ENCODE measurements at regions not wholly inside any gene's neighbourhood (a gene's known extent, or its start where the extent isn't known, plus 50 kb on each side); places are given as distances from the start of the nearest gene placed in this dataset.
"Not testable (repeated sequence)": the region's sequence is repeated elsewhere in the genome, so short reads cannot be mapped to it uniquely, and the experiment has no call there.

DNA sequence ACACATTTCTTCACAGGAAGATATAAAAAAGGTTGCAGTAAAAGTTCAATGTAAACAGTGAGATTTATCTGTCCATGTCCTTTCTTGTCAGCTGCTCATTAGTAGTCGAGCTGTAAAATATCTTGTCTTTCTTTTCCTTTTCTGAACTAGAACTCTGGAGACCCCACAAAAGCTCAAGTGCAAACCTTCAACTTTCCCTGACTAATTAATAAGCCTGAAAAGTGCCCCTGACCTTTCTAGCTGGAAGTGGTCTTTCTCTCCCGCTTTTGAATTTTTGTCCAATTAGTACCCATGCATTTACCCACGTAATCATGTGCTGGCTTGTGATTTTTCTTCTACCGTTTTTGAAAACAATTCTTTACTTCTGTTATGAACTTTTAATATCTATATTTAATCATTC lies 63.6 kb upstream of the EHBP1 start:
- DNase-seq (ENCODE audit: low read depth): no peak
- no peak overlapping the region for H3K4me3 ChIP-seq (ENCODE audit: low read depth, low read length)
- no peaks in the 10 kb centered on the region for H3K27me3 ChIP-seq (ENCODE audit: control insufficient read depth, insufficient read depth, low read length)
- TF ChIP-seq, protein P1, sequence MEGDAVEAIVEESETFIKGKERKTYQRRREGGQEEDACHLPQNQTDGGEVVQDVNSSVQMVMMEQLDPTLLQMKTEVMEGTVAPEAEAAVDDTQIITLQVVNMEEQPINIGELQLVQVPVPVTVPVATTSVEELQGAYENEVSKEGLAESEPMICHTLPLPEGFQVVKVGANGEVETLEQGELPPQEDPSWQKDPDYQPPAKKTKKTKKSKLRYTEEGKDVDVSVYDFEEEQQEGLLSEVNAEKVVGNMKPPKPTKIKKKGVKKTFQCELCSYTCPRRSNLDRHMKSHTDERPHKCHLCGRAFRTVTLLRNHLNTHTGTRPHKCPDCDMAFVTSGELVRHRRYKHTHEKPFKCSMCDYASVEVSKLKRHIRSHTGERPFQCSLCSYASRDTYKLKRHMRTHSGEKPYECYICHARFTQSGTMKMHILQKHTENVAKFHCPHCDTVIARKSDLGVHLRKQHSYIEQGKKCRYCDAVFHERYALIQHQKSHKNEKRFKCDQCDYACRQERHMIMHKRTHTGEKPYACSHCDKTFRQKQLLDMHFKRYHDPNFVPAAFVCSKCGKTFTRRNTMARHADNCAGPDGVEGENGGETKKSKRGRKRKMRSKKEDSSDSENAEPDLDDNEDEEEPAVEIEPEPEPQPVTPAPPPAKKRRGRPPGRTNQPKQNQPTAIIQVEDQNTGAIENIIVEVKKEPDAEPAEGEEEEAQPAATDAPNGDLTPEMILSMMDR (IDR thresholded peaks at IDR 0.05; ENCODE audit: insufficient read depth, low read length, poor library complexity, severe bottlenecking): no peak
- no peaks in the 10 kb centered on the region for H3K36me3 ChIP-seq (ENCODE audit: control insufficient read depth, insufficient read depth, low read length)

DNA sequence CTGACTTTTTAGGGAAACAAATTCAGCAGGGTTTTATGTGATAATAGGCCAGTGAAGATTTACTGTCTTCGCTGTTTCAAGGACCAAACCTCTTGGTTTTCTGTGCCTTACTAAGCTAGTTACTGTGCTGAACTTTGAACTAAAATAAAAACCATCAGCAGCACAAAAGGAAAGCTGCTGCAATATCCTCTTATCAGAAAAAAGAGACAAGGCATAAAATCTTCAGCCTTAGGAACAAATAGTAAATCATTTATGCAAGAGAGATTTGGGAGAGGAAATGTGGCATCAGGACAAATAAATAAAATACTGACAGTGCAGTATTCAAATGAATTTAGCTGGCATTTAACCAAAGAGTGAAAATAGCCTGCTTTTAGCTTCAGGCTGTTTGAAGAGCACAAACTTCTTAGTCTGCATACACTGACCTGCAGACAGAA lies 64.1 kb upstream of the EHBP1 start:
- no peak for DNase-seq (ENCODE audit: low read depth)
- H3K27me3 ChIP-seq (ENCODE audit: control insufficient read depth, insufficient read depth, low read length): no peaks in the 10 kb centered on the region
- no peaks in the 10 kb centered on the region for H3K36me3 ChIP-seq (ENCODE audit: control insufficient read depth, insufficient read depth, low read length)
- H3K4me3 ChIP-seq (ENCODE audit: low read depth, low read length): no peak overlapping the region
- TF ChIP-seq, protein P1 (IDR thresholded peaks at IDR 0.05; ENCODE audit: insufficient read depth, low read length, poor library complexity, severe bottlenecking): no peak

DNA sequence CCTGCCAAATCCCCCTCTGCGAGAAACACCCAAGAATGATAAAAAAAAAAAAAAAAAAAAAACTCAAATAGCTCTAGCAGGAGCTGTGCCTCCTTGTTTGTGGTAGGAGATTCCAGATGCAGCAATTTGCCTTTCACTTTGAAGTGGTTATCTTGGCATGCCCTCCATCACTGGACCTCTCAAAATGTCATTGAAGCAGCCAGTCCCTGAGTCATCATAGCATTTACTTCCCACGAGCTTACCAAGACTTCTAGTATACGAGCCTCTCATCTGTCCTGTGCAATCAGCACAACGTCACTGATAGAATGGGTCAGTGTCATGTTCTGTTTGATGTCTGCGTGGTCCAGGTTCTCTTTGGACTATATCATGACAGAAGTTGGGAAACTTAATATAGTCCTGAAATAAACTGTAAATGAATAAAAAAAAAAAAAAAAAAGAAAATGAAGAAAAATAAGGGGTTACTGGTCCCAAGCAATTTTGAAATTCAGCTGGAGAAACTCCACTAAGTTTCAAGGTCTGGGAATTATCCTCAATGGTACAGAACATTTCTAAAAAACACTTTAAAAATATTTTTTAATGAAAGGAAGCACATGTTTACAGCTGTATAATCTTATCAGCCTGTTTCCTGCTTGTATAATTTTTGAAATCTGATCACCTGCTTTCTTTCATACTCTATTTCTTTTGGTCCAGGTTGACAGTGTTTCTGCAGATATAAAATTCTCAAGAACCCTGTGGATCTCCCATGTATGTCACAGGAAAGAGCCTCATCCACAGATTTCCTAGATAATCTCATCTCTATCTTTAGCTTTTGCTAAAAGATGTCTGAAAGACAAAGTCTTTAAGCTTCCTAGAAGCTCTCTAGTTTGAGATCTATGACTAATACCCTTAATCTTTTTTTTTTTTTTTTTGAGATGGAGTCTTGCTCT lies 74.1 kb upstream of the EHBP1 start:
- Histone ChIP-seq H3K4me3 (ENCODE audit: low read depth, low read length) (no peak overlapping the region), H3K27me3 (ENCODE audit: control insufficient read depth, insufficient read depth, low read length) (no peaks in the 10 kb centered on the region), H3K36me3 (ENCODE audit: control insufficient read depth, insufficient read depth, low read length) (no peaks in the 10 kb centered on the region)
- DNase-seq (ENCODE audit: low read depth): no peak
- TF ChIP-seq, protein P1 (IDR thresholded peaks at IDR 0.05; ENCODE audit: insufficient read depth, low read length, poor library complexity, severe bottlenecking): no peak

DNA sequence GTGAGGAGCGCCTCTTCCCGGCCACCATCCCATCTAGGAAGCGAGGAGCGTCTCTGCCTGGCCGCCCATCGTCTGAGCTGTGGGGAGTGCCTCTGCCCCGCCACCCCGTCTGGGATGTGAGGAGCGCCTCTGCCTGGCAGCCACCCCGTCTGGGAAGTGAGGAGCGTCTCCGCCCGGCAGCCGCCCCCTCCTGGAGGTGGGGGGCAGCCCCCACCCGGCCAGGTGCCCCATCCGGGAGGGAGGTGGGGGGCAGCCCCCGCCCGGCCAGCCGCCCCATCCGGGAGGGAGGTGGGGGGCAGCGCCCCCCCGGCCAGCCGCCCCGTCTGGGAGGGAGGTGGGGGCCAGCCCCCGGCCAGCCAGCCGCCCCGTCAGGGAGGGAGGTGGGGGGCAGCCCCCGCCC lies 75.3 kb upstream of the EHBP1 start:
- not testable (repeated sequence) for H3K4me3 ChIP-seq (ENCODE audit: low read depth, low read length); H3K27me3 ChIP-seq (ENCODE audit: control insufficient read depth, insufficient read depth, low read length); DNase-seq (ENCODE audit: low read depth); H3K36me3 ChIP-seq (ENCODE audit: control insufficient read depth, insufficient read depth, low read length)

DNA sequence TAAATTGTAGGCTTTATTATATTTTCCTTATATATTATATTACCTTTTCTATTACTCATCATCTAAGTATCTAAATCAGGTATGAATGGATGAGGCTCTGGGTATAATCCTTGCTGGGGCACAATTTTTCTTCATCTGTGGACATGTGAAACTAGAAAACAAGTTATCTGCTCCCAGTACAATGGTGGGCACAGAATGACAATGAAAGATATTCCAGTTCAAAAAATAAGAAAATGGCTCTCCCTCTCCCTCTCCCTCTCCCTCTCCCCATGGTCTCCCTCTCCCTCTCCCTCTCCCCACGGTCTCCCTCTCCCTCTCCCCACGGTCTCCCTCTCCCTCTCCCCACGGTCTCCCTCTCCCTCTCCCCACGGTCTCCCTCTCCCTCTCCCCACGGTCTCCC lies 76.2 kb upstream of the EHBP1 start:
- not testable (repeated sequence) for H3K4me3 ChIP-seq (ENCODE audit: low read depth, low read length); H3K36me3 ChIP-seq (ENCODE audit: control insufficient read depth, insufficient read depth, low read length); H3K27me3 ChIP-seq (ENCODE audit: control insufficient read depth, insufficient read depth, low read length); DNase-seq (ENCODE audit: low read depth)

DNA sequence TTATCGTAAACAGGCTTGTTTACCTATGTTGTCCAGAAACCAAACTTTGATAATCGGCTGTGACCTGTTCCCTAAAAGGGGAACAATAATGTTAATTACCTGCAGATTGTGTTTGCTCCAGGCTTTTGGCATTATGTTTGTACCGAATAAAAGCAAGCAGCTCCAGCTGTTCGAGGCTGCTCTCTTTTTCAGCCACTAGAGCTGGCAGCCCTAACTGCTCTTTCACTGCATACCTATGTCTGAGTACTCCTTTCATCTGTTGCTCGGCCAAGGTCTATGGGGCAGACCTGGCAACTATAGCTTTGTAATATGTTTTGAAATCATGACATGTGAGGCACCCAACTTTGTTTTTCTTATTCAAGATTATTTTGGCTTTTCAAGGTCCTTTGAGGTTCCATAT lies 77.8 kb upstream of the EHBP1 start:
- no peaks in the 10 kb centered on the region for H3K36me3 ChIP-seq (ENCODE audit: control insufficient read depth, insufficient read depth, low read length)
- DNase-seq (ENCODE audit: low read depth): no peak
- H3K27me3 ChIP-seq (ENCODE audit: control insufficient read depth, insufficient read depth, low read length): no peaks in the 10 kb centered on the region
- TF ChIP-seq, protein P1 (IDR thresholded peaks at IDR 0.05; ENCODE audit: insufficient read depth, low read length, poor library complexity, severe bottlenecking): no peak
- no peak overlapping the region for H3K4me3 ChIP-seq (ENCODE audit: low read depth, low read length)

DNA sequence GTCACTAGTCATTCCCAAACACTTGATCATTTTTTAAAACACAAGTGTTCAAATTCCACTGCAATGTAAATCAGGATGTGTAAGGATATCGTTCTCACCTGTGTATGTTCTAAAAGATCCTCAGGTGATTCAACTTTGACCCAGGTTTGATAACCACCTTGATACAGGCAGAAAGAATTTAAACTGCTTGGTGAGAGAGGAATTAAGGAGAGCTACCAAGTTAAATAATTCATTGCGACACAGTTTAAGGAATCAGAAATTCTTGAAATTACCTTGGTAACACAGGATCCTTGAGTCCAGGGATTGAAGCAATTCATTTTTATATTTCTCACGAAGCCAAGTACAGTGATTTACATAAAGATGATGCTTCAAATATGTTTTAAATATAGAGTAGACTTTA lies 80.7 kb upstream of the EHBP1 start:
- TF ChIP-seq, protein P1 (IDR thresholded peaks at IDR 0.05; ENCODE audit: insufficient read depth, low read length, poor library complexity, severe bottlenecking): no peak
- no peaks in the 10 kb centered on the region for H3K36me3 ChIP-seq (ENCODE audit: control insufficient read depth, insufficient read depth, low read length)
- DNase-seq (ENCODE audit: low read depth): no peak
- H3K4me3 ChIP-seq (ENCODE audit: low read depth, low read length): no peak overlapping the region
- no peaks in the 10 kb centered on the region for H3K27me3 ChIP-seq (ENCODE audit: control insufficient read depth, insufficient read depth, low read length)

DNA sequence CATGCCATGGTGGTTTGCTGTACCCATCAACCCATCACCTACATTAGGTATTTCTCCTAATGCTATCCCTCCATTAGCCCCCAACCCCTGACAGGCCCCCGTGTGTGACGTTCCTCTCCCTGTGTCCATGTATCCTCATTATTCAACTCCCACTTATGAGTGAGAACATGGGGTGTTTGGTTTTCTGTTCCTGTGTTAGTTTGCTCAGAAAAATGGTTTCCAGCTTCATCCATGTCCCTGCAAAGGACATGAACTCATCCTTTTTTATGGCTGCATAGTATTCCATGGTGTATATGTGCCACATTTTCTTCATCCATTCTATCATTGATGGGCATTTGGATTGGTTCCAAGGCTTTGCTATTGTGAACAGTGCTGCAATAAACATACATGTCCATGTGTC lies 89.0 kb upstream of the EHBP1 start:
- not testable (repeated sequence) for H3K36me3 ChIP-seq (ENCODE audit: control insufficient read depth, insufficient read depth, low read length); H3K4me3 ChIP-seq (ENCODE audit: low read depth, low read length); DNase-seq (ENCODE audit: low read depth); H3K27me3 ChIP-seq (ENCODE audit: control insufficient read depth, insufficient read depth, low read length)

All from kidney epithelial cell (primary cell).